ENCODE measurements at regions not wholly inside any gene's neighbourhood (a gene's known extent, or its start where the extent isn't known, plus 50 kb on each side); places are given as distances from the start of the nearest gene placed in this dataset.

- Histone ChIP-seq H3K9me3 (no peaks in the 10 kb centered on the region), H3K4me3 (no peak overlapping the region), H3K36me3 (no peaks in the 10 kb centered on the region), H3K27me3 (no peaks in the 10 kb centered on the region), H3K27ac (no peak overlapping the region), H3K4me1 (no peaks in the 10 kb centered on the region)
- no peak for DNase-seq (ENCODE audit: low spot score)
- TF ChIP-seq CTCF (IDR thresholded peaks at IDR 0.05): no peak
Measured at GRCh38 chr6:67643281-67643680, 991.8 kb upstream of the ADGRB3 start.

- H3K9me3 ChIP-seq: no peaks in the 10 kb centered on the region
- no peak for TF ChIP-seq CTCF (IDR thresholded peaks at IDR 0.05)
- no peaks in the 10 kb centered on the region for H3K4me1 ChIP-seq
Measured at GRCh38 chr6:67642582-67642981, 992.5 kb upstream of the ADGRB3 start.

GRCh38 chr6:67640484-67640883 lies 994.6 kb upstream of the ADGRB3 start:
- Histone ChIP-seq H3K36me3 (no peaks in the 10 kb centered on the region), H3K27ac (no peak overlapping the region), H3K27me3 (no peaks in the 10 kb centered on the region), H3K9me3 (no peaks in the 10 kb centered on the region), H3K4me1 (no peaks in the 10 kb centered on the region), H3K4me3 (no peak overlapping the region)
- no peak for TF ChIP-seq CTCF (IDR thresholded peaks at IDR 0.05)
- no peak for DNase-seq (ENCODE audit: low spot score)

More at GRCh38 chr6:67642582-67642981, 992.5 kb upstream of the ADGRB3 start:
- no peaks in the 10 kb centered on the region for H3K36me3 ChIP-seq
- H3K4me3 ChIP-seq: no peak overlapping the region
- H3K27ac ChIP-seq: no peak overlapping the region
- DNase-seq (ENCODE audit: low spot score): no peak
- no peaks in the 10 kb centered on the region for H3K27me3 ChIP-seq

- Histone ChIP-seq H3K36me3 (no peaks in the 10 kb centered on the region), H3K4me1 (no peaks in the 10 kb centered on the region), H3K27ac (no peak overlapping the region), H3K4me3 (no peak overlapping the region), H3K9me3 (no peaks in the 10 kb centered on the region), H3K27me3 (no peaks in the 10 kb centered on the region)
- DNase-seq (ENCODE audit: low spot score): no peak
- TF ChIP-seq CTCF (IDR thresholded peaks at IDR 0.05): no peak
Measured at GRCh38 chr6:67639161-67639560, 995.9 kb upstream of the ADGRB3 start.

- no peaks in the 10 kb centered on the region for H3K27me3 ChIP-seq
- no peaks in the 10 kb centered on the region for H3K4me1 ChIP-seq
- no peak overlapping the region for H3K27ac ChIP-seq
- H3K9me3 ChIP-seq: no peaks in the 10 kb centered on the region
- DNase-seq (ENCODE audit: low spot score): no peak
- no peak overlapping the region for H3K4me3 ChIP-seq
- TF ChIP-seq CTCF (IDR thresholded peaks at IDR 0.05): no peak
- no peaks in the 10 kb centered on the region for H3K36me3 ChIP-seq
Measured at GRCh38 chr6:67634199-67634598, 1000.9 kb upstream of the ADGRB3 start.

- H3K4me1 ChIP-seq: no peaks in the 10 kb centered on the region
- H3K27me3 ChIP-seq: no peaks in the 10 kb centered on the region
- TF ChIP-seq CTCF (IDR thresholded peaks at IDR 0.05): no peak
- no peaks in the 10 kb centered on the region for H3K36me3 ChIP-seq
- no peak overlapping the region for H3K27ac ChIP-seq
- no peaks in the 10 kb centered on the region for H3K9me3 ChIP-seq
- no peak overlapping the region for H3K4me3 ChIP-seq
- no peak for DNase-seq (ENCODE audit: low spot score)
Measured at GRCh38 chr6:67633058-67633457, 1002.0 kb upstream of the ADGRB3 start.

All from right atrium auricular region (tissue), 2 donors.